K562 (cell line): ENCODE measurements at regions not wholly inside any gene's neighbourhood (a gene's known extent, or its start where the extent isn't known, plus 50 kb on each side); places are given as distances from the start of the nearest gene placed in this dataset.

ENCODE experiments used
- ATAC-seq: fragments of 200-7000 bp; cut with Tn5 transposase; 3 replicates; pipeline ENCODE4 v1.9.1; 2020; ENCODE audit warnings: moderate library complexity
- BruUV-seq: library from RNA; stranded (reverse); fragments of 400-500 nt; replicated peaks from 2 replicates; lab custom pipeline; 2021; lab: Mats Ljungman, UMichigan
- CTCF ChIA-PET: fragments of 300-600 bp; formaldehyde crosslinking; extraction: SDS; loops from one replicate; lab custom pipeline; 2021; ENCODE audit warnings: low intra/inter-chr PET ratio; lab: Yijun Ruan, JAX
- POLR2A ChIA-PET: fragments of 300-600, 350-650 bp; sonication (Branson Sonifier 250); formaldehyde crosslinking; extraction: SDS; loops from one replicate; lab custom pipeline; 2021; ENCODE audit warnings: antibody characterized with exemption, inconsistent platforms; lab: Yijun Ruan, JAX
- DNase-seq, 4 experiments: peaks; one replicate each; pipeline versions ENCODE4 v3.0.0 to v3.0.0-alpha.2; 2011 to 2018; ENCODE audit warnings: low spot score in 3 of 4, mixed read lengths in 3 of 4; ENCODE audit errors: extremely low read depth in 1 of 4
- FAIRE-seq: peaks from 2 replicates; lab custom pipeline; 2011; peaks lifted over from hg19 to GRCh38; lab: Jason Lieb, UNC
- H2AFZ ChIP-seq: 2 replicates; pipeline ENCODE4 v1.6.0; 2011; ENCODE audit warnings: low read depth, low read length, control low read depth, inconsistent platforms
- H3K27ac ChIP-seq: fragments of 200-600 bp; 3 replicates; pipeline ENCODE4 v1.8.0; 2011; ENCODE audit warnings: low read depth, mild to moderate bottlenecking, control low read depth, inconsistent platforms, low read length, moderate library complexity, mixed read lengths; ENCODE audit errors: extremely low read depth
- H3K27me3 ChIP-seq, 2 experiments: fragments of 300-600 bp in 1 of 2; 2 replicates in 1 of 2; 3 replicates in 1 of 2; pipeline versions ENCODE4 v1.6.0 to v1.8.0; 2011; ENCODE audit warnings: inconsistent platforms in 2 of 2, low read length in 2 of 2, mild to moderate bottlenecking in 1 of 2, mixed read lengths in 1 of 2, moderate library complexity in 1 of 2; ENCODE audit not compliant: control insufficient read depth in 2 of 2, insufficient read depth in 2 of 2
- H3K36me3 ChIP-seq: fragments of 300-600 bp; 3 replicates; pipeline ENCODE4 v1.8.0; 2011; ENCODE audit warnings: mild to moderate bottlenecking, low read length, inconsistent platforms; ENCODE audit not compliant: control insufficient read depth, insufficient read depth
- H3K4me1 ChIP-seq, 2 experiments: fragments of 200-600 bp in 1 of 2; replicated peaks in 1 of 2; 2 replicates in 1 of 2; 3 replicates in 1 of 2; pipeline versions ENCODE4 v1.5.1 to v1.8.0; 2011; ENCODE audit warnings: inconsistent platforms in 2 of 2, low read length in 2 of 2, mild to moderate bottlenecking in 1 of 2, mixed read lengths in 1 of 2, moderate library complexity in 1 of 2; ENCODE audit not compliant: control insufficient read depth in 2 of 2, insufficient read depth in 2 of 2
- H3K4me2 ChIP-seq: 2 replicates; pipeline ENCODE4 v1.6.1; 2011; ENCODE audit warnings: low read length, control low read depth, inconsistent platforms, mixed read lengths; ENCODE audit not compliant: insufficient read depth
- H3K4me3 ChIP-seq: fragments of 200-600 bp; sonication (generic), shearing (Covaris generic); 2 replicates; pipeline ENCODE4 v1.5.1; 2016; ENCODE audit warnings: control low read depth, inconsistent platforms
- H3K79me2 ChIP-seq: fragments of 200-600 bp; 3 replicates; pipeline ENCODE4 v1.8.0; 2011; ENCODE audit warnings: low read length, inconsistent platforms; ENCODE audit not compliant: control insufficient read depth, insufficient read depth
- H3K9ac ChIP-seq, 2 experiments: 2 replicates each; pipeline versions ENCODE4 v1.6.0 to v1.6.1; 2011; ENCODE audit warnings: low read depth in 2 of 2, low read length in 2 of 2, control low read depth in 1 of 2, inconsistent platforms in 1 of 2, mild to moderate bottlenecking in 1 of 2, mixed read lengths in 1 of 2; ENCODE audit not compliant: insufficient read depth in 1 of 2
- H3K9me1 ChIP-seq: one replicate; pipeline ENCODE4 v1.6.0; 2011; ENCODE audit warnings: inconsistent platforms, mild to moderate bottlenecking, low read length, moderate library complexity; ENCODE audit not compliant: control insufficient read depth, insufficient read depth
- H3K9me3 ChIP-seq: replicated peaks from 2 replicates; pipeline ENCODE4 v1.5.1; 2011; ENCODE audit warnings: low read depth, low read length, inconsistent platforms; ENCODE audit not compliant: control insufficient read depth, insufficient read depth
- H4K20me1 ChIP-seq: replicated peaks from 2 replicates; pipeline ENCODE4 v1.6.1; 2011; ENCODE audit warnings: low read length, inconsistent platforms, mixed read lengths; ENCODE audit not compliant: control insufficient read depth, insufficient read depth
- CREM ChIP-seq: IDR thresholded peaks from 2 replicates; pipeline ENCODE4 v1.6.1; 2014; ENCODE audit warnings: antibody characterized with exemption, low read depth
- EP400 ChIP-seq: fragments of 450-650 bp; IDR thresholded peaks from 2 replicates; pipeline ENCODE4 v1.6.1; 2017; ENCODE audit warnings: antibody characterized with exemption, mild to moderate bottlenecking, moderate library complexity
- POLR3G ChIP-seq: IDR thresholded peaks from 2 replicates; pipeline ENCODE4 v1.6.1; 2011; ENCODE audit not compliant: insufficient read length, insufficient replicate concordance; ENCODE audit errors: extremely low read depth
- RBFOX2 ChIP-seq: fragments of 200-400 bp; formaldehyde crosslinking; IDR thresholded peaks from 2 replicates; pipeline ENCODE4 v1.6.1; 2017; ENCODE audit warnings: low read depth, mild to moderate bottlenecking, low read length, moderate library complexity
- RBM25 ChIP-seq: fragments of 200-400 bp; formaldehyde crosslinking; IDR thresholded peaks from 2 replicates; pipeline ENCODE4 v1.6.1; 2018; ENCODE audit warnings: low read length, low read depth, moderate library complexity; ENCODE audit not compliant: severe bottlenecking
- ZNF212 ChIP-seq: fragments of 450-650 bp; formaldehyde crosslinking; IDR thresholded peaks from 2 replicates; pipeline ENCODE4 v1.4.0; 2020; ENCODE audit warnings: mild to moderate bottlenecking
- ZNF217 ChIP-seq: sonication (generic); formaldehyde crosslinking; IDR thresholded peaks from 2 replicates; pipeline ENCODE4 v1.8.0; 2022; ENCODE audit warnings: mild to moderate bottlenecking, missing genetic modification reagents
- ZNF57 ChIP-seq: fragments of 450-650 bp; formaldehyde crosslinking; IDR thresholded peaks from 2 replicates; pipeline ENCODE4 v1.4.0; 2020; ENCODE audit warnings: mild to moderate bottlenecking, moderate library complexity
- WGBS: fragments of 100-300 bp; shearing (Covaris generic); methylation state at CpG from one replicate; pipeline ENCODE4 v1.1.6; 2016; ENCODE audit warnings: low coverage, mixed read lengths; ENCODE audit not compliant: insufficient coverage; ENCODE audit errors: missing lambda C conversion rate; 5-methylcytosine and 5-hydroxymethylcytosine counted together
- in situ Hi-C: fragments of 300-500 bp; cut with MboI; formaldehyde crosslinking; loops from 4 replicates; pipeline ENCODE4 v1.15.0; 2018; ENCODE audit warnings: inconsistent platforms, mixed read lengths
- intact Hi-C: fragments of 100-400 bp; cut with micrococcal nuclease; formaldehyde crosslinking; loops from 2 replicates; pipeline ENCODE4 v1.14.2; 2022
- TF ChIP-seq, protein P1 (sequence below): sonication (generic); formaldehyde crosslinking; IDR thresholded peaks from 2 replicates; pipeline ENCODE4 v1.8.0; 2022; ENCODE audit warnings: mild to moderate bottlenecking, missing genetic modification reagents
- TF ChIP-seq, protein P2 (sequence below): sonication (generic); formaldehyde crosslinking; IDR thresholded peaks from 2 replicates; pipeline ENCODE4 v1.8.0; 2022; ENCODE audit warnings: mild to moderate bottlenecking, missing genetic modification reagents
- TF ChIP-seq, protein P3 (sequence below): fragments of 250-450 bp; sonication (Bioruptor Pico); IDR thresholded peaks from 2 replicates; pipeline ENCODE4 v1.5.0; 2021; ENCODE audit warnings: mild to moderate bottlenecking, moderate library complexity
- TF ChIP-seq, protein P4 (sequence below): sonication (generic); formaldehyde crosslinking; IDR thresholded peaks from 2 replicates; pipeline ENCODE4 v1.8.0; 2023; ENCODE audit warnings: mild to moderate bottlenecking, missing genetic modification reagents

DNA sequence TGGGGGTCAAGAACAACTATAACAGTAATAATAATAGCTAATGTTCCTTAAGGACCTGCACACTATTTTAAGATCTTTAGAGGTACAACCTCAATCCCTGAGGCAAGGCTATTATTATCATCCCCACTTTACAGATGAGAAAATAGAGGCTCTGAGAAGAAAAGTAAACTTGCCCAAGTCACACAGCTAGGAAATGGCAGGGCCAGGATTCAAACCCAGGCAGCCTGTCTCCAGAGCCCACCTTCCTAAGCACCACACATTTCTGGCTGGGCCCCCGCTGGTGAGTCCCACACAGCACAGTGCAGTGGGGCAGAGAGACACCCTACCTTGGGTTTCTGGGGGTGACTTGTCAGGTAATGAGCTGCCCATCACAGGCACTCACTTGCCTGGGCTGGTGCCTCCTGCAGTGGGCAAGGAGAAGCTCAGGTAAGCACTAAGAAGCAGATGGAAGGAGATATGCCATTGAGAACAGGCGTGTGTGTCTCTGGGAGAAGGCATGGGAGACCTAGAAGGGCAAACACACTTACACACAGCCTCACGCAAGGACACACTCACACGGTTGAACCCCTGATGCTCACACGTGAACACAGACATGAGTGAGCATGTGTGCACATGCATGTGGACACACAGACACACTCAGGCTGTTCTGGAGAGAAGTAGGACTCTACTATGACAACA is 104.4 kb upstream of the ZMIZ1 start:
- CTCF ChIA-PET: no interaction called here
- Histone ChIP-seq H3K4me1 (peaks cover 12 to 18% of the 10 kb centered on the region in 2 experiments; a peak in 4 of 5 replicates), H4K20me1 (no peaks in the 10 kb centered on the region), H3K27me3 (peaks cover 34 to 56% of the 10 kb centered on the region in 2 experiments), H3K9ac (no peak overlapping the region; a peak in 1 of 4 replicates), H3K27ac (no peak overlapping the region), H3K4me3 (no peak overlapping the region), H3K4me2 (no peak overlapping the region), H3K79me2 (no peaks in the 10 kb centered on the region), H2AFZ (no peak overlapping the region), H3K36me3 (no peaks in the 10 kb centered on the region), H3K9me1 (no peaks in the 10 kb centered on the region), H3K9me3 (no peaks in the 10 kb centered on the region)
- FAIRE-seq: no peak
- in situ Hi-C loops: no loop called here
- no peak for ATAC-seq
- no peak for DNase-seq
- WGBS: 17% methylated on average over 5 of the region's 5 CpGs
- no TSS peak for BruUV-seq
- POLR2A ChIA-PET: interaction anchor here (0.6 to 2.4 kb wide), 5 partner anchors 9 to 380 kb away, joined by 3 to 11 read pairs (median 4); no protein-coding TSS in a partner anchor
- intact Hi-C loops: no loop called here
- TF ChIP-seq, protein P1, sequence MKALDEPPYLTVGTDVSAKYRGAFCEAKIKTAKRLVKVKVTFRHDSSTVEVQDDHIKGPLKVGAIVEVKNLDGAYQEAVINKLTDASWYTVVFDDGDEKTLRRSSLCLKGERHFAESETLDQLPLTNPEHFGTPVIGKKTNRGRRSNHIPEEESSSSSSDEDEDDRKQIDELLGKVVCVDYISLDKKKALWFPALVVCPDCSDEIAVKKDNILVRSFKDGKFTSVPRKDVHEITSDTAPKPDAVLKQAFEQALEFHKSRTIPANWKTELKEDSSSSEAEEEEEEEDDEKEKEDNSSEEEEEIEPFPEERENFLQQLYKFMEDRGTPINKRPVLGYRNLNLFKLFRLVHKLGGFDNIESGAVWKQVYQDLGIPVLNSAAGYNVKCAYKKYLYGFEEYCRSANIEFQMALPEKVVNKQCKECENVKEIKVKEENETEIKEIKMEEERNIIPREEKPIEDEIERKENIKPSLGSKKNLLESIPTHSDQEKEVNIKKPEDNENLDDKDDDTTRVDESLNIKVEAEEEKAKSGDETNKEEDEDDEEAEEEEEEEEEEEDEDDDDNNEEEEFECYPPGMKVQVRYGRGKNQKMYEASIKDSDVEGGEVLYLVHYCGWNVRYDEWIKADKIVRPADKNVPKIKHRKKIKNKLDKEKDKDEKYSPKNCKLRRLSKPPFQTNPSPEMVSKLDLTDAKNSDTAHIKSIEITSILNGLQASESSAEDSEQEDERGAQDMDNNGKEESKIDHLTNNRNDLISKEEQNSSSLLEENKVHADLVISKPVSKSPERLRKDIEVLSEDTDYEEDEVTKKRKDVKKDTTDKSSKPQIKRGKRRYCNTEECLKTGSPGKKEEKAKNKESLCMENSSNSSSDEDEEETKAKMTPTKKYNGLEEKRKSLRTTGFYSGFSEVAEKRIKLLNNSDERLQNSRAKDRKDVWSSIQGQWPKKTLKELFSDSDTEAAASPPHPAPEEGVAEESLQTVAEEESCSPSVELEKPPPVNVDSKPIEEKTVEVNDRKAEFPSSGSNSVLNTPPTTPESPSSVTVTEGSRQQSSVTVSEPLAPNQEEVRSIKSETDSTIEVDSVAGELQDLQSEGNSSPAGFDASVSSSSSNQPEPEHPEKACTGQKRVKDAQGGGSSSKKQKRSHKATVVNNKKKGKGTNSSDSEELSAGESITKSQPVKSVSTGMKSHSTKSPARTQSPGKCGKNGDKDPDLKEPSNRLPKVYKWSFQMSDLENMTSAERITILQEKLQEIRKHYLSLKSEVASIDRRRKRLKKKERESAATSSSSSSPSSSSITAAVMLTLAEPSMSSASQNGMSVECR (CRISPR knock-in tag): no peak
- no peak for TF ChIP-seq CREM
- TF ChIP-seq, protein P2, sequence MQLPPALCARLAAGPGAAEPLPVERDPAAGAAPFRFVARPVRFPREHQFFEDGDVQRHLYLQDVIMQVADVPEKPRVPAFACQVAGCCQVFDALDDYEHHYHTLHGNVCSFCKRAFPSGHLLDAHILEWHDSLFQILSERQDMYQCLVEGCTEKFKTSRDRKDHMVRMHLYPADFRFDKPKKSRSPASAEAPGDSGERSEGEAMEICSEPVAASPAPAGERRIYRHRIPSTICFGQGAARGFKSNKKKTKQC: no peak
- no peak for TF ChIP-seq ZNF217 (CRISPR knock-in tag)
- TF ChIP-seq, protein P3, sequence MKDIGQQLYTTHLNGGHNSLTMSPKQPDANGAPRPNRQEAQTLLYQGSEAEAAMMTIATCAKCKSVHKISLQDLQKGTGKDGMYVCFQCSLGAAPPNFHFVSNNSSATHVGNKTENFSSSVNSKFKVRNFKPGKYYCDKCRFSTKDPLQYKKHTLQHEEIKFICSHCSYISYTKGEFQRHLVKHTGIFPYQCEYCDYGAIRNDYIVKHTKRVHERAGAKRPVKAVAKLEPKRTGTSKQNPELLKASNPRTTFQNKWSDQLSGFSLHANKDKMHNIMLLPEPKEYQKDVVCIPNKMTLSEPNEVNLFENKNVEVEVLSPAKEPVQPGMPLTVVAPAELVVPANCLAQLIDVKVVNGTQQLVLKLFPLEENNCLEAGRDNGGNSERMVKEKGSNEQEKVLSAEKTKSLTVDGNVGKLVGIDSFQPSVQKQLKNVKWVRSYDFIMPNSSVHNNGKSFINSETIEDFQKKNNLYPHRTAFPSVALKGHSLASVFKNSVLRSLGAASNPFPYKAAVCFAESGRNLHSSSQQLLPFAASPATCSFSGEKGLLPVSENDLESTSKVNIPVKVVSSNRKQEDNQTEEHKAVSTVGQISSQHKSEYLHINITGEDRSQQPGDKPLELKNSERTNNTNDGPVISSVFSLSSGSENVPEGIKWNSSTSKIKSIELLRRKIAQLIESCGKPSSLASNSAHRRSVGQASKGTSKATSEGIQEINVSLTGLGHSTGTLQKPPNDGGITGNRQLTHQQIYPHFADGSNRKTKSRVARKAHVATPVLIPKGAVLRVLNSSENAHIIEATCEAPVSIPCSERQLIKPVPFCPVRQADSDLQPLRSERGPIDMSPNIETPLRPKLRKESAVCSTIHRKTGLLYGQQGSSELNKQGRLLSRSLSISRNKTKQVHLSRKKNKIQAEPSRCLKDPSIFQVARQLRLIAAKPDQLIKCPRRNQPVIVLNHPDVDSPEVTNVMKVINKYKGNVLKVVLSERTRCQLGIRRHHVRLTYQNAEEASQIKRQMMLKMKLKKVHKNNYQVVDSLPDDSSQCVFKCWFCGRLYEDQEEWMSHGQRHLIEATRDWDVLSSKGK (CRISPR knock-in tag): no peak
- TF ChIP-seq ZNF57 (CRISPR knock-in tag): no peak
- TF ChIP-seq EP400: no peak
- TF ChIP-seq RBFOX2: no peak
- no peak for TF ChIP-seq POLR3G
- peak; percentile 76 for TF ChIP-seq RBM25
- no peak for TF ChIP-seq ZNF212
- TF ChIP-seq, protein P4, sequence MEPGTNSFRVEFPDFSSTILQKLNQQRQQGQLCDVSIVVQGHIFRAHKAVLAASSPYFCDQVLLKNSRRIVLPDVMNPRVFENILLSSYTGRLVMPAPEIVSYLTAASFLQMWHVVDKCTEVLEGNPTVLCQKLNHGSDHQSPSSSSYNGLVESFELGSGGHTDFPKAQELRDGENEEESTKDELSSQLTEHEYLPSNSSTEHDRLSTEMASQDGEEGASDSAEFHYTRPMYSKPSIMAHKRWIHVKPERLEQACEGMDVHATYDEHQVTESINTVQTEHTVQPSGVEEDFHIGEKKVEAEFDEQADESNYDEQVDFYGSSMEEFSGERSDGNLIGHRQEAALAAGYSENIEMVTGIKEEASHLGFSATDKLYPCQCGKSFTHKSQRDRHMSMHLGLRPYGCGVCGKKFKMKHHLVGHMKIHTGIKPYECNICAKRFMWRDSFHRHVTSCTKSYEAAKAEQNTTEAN (CRISPR knock-in tag): no peak
